ENCODE measurements at regions not wholly inside any gene's neighbourhood (a gene's known extent, or its start where the extent isn't known, plus 50 kb on each side); places are given as distances from the start of the nearest gene placed in this dataset.

DNA sequence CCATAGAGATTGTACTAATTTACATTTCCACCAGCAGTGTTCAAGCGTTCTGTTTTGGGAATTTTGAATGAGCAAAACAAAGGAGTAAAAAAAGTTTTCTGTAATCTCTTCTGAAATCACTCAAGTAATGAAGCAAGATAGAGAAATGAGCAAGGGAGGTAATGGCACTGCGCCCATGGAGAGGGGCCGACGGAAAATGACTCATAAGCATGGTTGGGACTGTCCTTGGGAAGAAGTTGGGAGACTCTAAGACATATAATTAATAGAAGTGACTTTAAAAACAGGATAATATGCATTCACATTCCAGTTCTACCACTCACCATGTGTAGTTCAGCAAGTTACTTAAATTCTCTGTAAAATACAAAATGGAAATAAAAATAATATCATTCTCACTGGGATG lies 62.5 kb upstream of the C5orf46 start:
- TF ChIP-seq POLR2AphosphoS5 (IDR thresholded peaks at IDR 0.05; ENCODE audit: low read depth, low read length) (no peak), POLR2A (IDR thresholded peaks at IDR 0.05; ENCODE audit: low read depth, low read length) (no peak), TAF1 (IDR thresholded peaks at IDR 0.05; ENCODE audit: borderline replicate concordance, low read depth, low read length) (no peak)
